ENCODE measurements at regions not wholly inside any gene's neighbourhood (a gene's known extent, or its start where the extent isn't known, plus 50 kb on each side); places are given as distances from the start of the nearest gene placed in this dataset.

DNA sequence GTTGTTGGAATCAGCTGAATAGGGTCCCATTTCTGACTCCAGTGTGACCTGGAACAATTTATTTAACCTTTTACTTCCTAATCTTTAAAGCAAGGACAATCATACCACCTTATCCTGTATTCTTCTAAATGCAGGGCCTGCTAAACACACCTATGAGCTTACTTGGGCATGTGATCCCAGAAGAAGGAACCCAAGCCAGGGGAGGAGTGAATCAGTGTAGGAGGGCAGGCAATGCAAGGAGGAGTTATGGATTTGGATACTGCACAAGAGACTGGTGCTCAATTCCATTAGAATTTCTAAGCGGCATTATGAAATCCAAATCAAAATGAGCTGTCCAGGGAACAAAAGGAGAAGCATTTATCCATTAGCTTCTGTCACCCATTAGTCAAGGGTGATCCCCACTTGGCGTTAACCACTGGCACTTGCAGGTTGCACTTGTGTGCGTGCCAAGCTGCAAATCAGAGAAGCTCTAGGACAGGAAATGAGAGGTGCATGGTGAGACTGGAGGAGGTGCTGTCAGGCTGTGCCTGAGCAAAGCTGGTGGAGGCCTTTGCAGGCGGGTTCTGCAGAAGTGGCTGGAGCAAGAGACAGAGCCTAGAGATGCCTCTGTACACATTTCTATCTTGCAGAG is 297.2 kb upstream of the PLXNA2 start:
- Mint-ChIP-seq H3K36me3 (ENCODE audit: low read depth) (no peaks in the 10 kb centered on the region), H3K27me3 (ENCODE audit: insufficient read depth) (no peaks in the 10 kb centered on the region), H3K4me3 (no peak overlapping the region), H3K9me3 (no peaks in the 10 kb centered on the region), H3K4me1 (peaks cover 19% of the 10 kb centered on the region), H3K27ac (no peak overlapping the region)
- Histone ChIP-seq H3K27ac (ENCODE audit: low read depth, low read length) (no peak overlapping the region), H3K9ac (ENCODE audit: extremely low read depth, low read length, poor library complexity, severe bottlenecking) (no peak overlapping the region), H3K4me3 (ENCODE audit: low read length) (no peak overlapping the region), H3K36me3 (ENCODE audit: control insufficient read depth, insufficient read depth, low read length) (no peaks in the 10 kb centered on the region), H3K27me3 (ENCODE audit: control insufficient read depth, insufficient read depth, low read length, poor library complexity, severe bottlenecking) (no peaks in the 10 kb centered on the region), H3K9me3 (ENCODE audit: control insufficient read depth, low read length) (no peaks in the 10 kb centered on the region), H3K4me1 (ENCODE audit: control insufficient read depth, insufficient read depth, low read length) (peaks cover 13% of the 10 kb centered on the region)
- TF ChIP-seq, protein P1, sequence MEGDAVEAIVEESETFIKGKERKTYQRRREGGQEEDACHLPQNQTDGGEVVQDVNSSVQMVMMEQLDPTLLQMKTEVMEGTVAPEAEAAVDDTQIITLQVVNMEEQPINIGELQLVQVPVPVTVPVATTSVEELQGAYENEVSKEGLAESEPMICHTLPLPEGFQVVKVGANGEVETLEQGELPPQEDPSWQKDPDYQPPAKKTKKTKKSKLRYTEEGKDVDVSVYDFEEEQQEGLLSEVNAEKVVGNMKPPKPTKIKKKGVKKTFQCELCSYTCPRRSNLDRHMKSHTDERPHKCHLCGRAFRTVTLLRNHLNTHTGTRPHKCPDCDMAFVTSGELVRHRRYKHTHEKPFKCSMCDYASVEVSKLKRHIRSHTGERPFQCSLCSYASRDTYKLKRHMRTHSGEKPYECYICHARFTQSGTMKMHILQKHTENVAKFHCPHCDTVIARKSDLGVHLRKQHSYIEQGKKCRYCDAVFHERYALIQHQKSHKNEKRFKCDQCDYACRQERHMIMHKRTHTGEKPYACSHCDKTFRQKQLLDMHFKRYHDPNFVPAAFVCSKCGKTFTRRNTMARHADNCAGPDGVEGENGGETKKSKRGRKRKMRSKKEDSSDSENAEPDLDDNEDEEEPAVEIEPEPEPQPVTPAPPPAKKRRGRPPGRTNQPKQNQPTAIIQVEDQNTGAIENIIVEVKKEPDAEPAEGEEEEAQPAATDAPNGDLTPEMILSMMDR (conservative IDR thresholded peaks at IDR 0.05) = no peak
- no peak for DNase-seq
- 90 to 96% methylated on average over 1 to 4 of the region's 4 CpGs for WGBS, 2 experiments (ENCODE audit: insufficient coverage in 1 of 2, insufficient read length in 1 of 2)

DNA sequence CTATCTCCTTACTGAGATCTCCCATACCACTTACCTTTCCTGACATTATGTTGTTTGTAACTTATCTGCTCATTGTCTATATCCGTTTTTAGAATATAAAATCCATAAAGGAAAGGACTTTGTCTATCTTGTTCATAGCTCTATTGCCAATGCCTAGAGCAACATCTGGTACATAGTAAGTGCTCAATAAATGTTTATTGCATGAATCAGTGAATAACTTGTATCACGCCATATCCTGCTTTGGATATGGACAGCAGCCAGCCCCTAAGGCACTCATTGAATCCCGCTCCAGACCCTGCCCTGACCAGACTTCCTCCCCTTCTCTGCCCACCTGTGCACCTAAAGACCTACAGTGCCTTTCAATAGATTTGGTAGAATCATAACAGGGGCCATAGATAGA is 298.1 kb upstream of the PLXNA2 start:
- no peak overlapping the region for H3K27ac Mint-ChIP-seq
- H3K9me3 Mint-ChIP-seq = no peaks in the 10 kb centered on the region
- TF ChIP-seq, protein P1 (conservative IDR thresholded peaks at IDR 0.05) = no peak
- no peaks in the 10 kb centered on the region for H3K27me3 ChIP-seq (ENCODE audit: control insufficient read depth, insufficient read depth, low read length, poor library complexity, severe bottlenecking)
- H3K4me3 ChIP-seq (ENCODE audit: low read length) = no peak overlapping the region
- H3K36me3 Mint-ChIP-seq (ENCODE audit: low read depth) = no peaks in the 10 kb centered on the region
- H3K27ac ChIP-seq (ENCODE audit: low read depth, low read length) = no peak overlapping the region
- no peaks in the 10 kb centered on the region for H3K27me3 Mint-ChIP-seq (ENCODE audit: insufficient read depth)
- H3K4me3 Mint-ChIP-seq = no peak overlapping the region
- H3K4me1 Mint-ChIP-seq = peaks cover 9% of the 10 kb centered on the region
- H3K4me1 ChIP-seq (ENCODE audit: control insufficient read depth, insufficient read depth, low read length) = peaks cover 10% of the 10 kb centered on the region
- H3K9ac ChIP-seq (ENCODE audit: extremely low read depth, low read length, poor library complexity, severe bottlenecking) = no peak overlapping the region
- DNase-seq = no peak
- H3K36me3 ChIP-seq (ENCODE audit: control insufficient read depth, insufficient read depth, low read length) = no peaks in the 10 kb centered on the region
- no peaks in the 10 kb centered on the region for H3K9me3 ChIP-seq (ENCODE audit: control insufficient read depth, low read length)
- whole genome bisulfite sequencing, 2 experiments (ENCODE audit: insufficient coverage in 1 of 2, insufficient read length in 1 of 2) = 92 to 95% methylated on average over 3 of the region's 3 CpGs

DNA sequence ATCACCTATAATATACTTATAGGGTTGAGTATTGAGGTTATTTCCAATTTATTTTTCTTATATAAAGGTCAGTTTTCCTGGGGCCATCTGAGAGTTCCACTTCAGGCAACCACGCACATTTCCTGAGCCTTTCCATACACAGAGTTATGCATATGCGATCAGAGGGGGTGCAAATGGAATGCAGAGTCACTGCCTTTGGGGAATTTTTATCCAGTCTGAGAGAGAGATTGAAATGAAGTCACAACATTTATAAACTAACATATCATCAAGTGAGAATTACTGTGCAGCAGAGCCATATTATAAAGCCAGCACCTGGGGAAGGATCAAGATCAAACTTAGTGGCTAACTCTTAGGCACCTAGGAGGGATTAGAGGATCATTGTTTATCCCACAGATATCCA is 299.9 kb upstream of the PLXNA2 start:
- H3K36me3 ChIP-seq (ENCODE audit: control insufficient read depth, insufficient read depth, low read length) = no peaks in the 10 kb centered on the region
- no peak overlapping the region for H3K9ac ChIP-seq (ENCODE audit: extremely low read depth, low read length, poor library complexity, severe bottlenecking)
- Mint-ChIP-seq H3K27me3 (ENCODE audit: insufficient read depth) (no peaks in the 10 kb centered on the region), H3K27ac (no peak overlapping the region), H3K9me3 (no peaks in the 10 kb centered on the region), H3K4me1 (peaks cover 4% of the 10 kb centered on the region), H3K4me3 (no peak overlapping the region), H3K36me3 (ENCODE audit: low read depth) (no peaks in the 10 kb centered on the region)
- H3K4me1 ChIP-seq (ENCODE audit: control insufficient read depth, insufficient read depth, low read length) = peaks cover 5% of the 10 kb centered on the region
- no peaks in the 10 kb centered on the region for H3K9me3 ChIP-seq (ENCODE audit: control insufficient read depth, low read length)
- TF ChIP-seq, protein P1 (conservative IDR thresholded peaks at IDR 0.05) = no peak
- H3K27me3 ChIP-seq (ENCODE audit: control insufficient read depth, insufficient read depth, low read length, poor library complexity, severe bottlenecking) = no peaks in the 10 kb centered on the region
- DNase-seq = no peak
- whole genome bisulfite sequencing, 2 experiments (ENCODE audit: insufficient coverage in 1 of 2, insufficient read length in 1 of 2) = 98% methylated on average over 2 of the region's 2 CpGs; no CpG with 5 or more reads in 1 of the 2 experiments
- H3K27ac ChIP-seq (ENCODE audit: low read depth, low read length) = no peak overlapping the region
- H3K4me3 ChIP-seq (ENCODE audit: low read length) = no peak overlapping the region

Measured in endodermal cell (in vitro differentiated cells).